HL-60 (cell line): ENCODE measurements at regions not wholly inside any gene's neighbourhood (a gene's known extent, or its start where the extent isn't known, plus 50 kb on each side); places are given as distances from the start of the nearest gene placed in this dataset.

Source experiments
- DNase-seq, 2 experiments: peaks; one replicate each; pipeline ENCODE4 v3.0.0-alpha.2; 2010 to 2020; ENCODE audit warnings: low read depth in 1 of 2, low spot score in 1 of 2
- H3K27ac ChIP-seq: fragments of 250-450 bp; sonication (Bioruptor Pico); replicated peaks from 2 replicates; pipeline ENCODE4 v1.5.1; 2020; ENCODE audit warnings: mild to moderate bottlenecking, moderate library complexity
- H3K27me3 ChIP-seq: fragments of 250-450 bp; sonication (Bioruptor Pico); 2 replicates; pipeline ENCODE4 v1.5.1; 2021; ENCODE audit warnings: mild to moderate bottlenecking, moderate library complexity; ENCODE audit not compliant: insufficient read depth, poor library complexity, severe bottlenecking
- H3K4me3 ChIP-seq: replicated peaks from 2 replicates; pipeline ENCODE4 v1.5.1; 2011; ENCODE audit warnings: mild to moderate bottlenecking, control low read depth, low read length; ENCODE audit not compliant: insufficient read depth
- CTCF ChIP-seq: IDR thresholded peaks from one replicate; pipeline ENCODE4 v1.5.1; 2011; ENCODE audit warnings: low read length, control low read depth, inconsistent platforms; ENCODE audit not compliant: insufficient read depth
- GABPA ChIP-seq: IDR thresholded peaks from 2 replicates; pipeline ENCODE4 v1.6.1; 2012; ENCODE audit warnings: low read depth
- POLR2AphosphoS5 ChIP-seq: IDR thresholded peaks from 2 replicates; pipeline ENCODE4 v1.6.1; 2012; ENCODE audit warnings: low read depth
- REST ChIP-seq: IDR thresholded peaks from 2 replicates; pipeline ENCODE4 v1.6.1; 2012; ENCODE audit warnings: low read depth; ENCODE audit not compliant: insufficient replicate concordance
- SPI1 ChIP-seq: IDR thresholded peaks from 2 replicates; pipeline ENCODE4 v1.6.1; 2012; ENCODE audit warnings: low read depth, mild to moderate bottlenecking, borderline replicate concordance

GRCh38 chr17:34125921-34126320 is 129.2 kb upstream of the CCL2 start:
- no peak for TF ChIP-seq POLR2AphosphoS5
- TF ChIP-seq REST: no peak
- no peak for TF ChIP-seq SPI1
- no peak for TF ChIP-seq GABPA
- TF ChIP-seq CTCF: no peak
- Histone ChIP-seq H3K27ac (no peak overlapping the region), H3K27me3 (peaks cover 4% of the 10 kb centered on the region), H3K4me3 (no peak overlapping the region)
- DNase-seq: no peak

GRCh38 chr17:34126496-34126895 is 128.6 kb upstream of the CCL2 start:
- Histone ChIP-seq H3K27me3 (peaks cover 4% of the 10 kb centered on the region), H3K4me3 (no peak overlapping the region), H3K27ac (no peak overlapping the region)
- TF ChIP-seq CTCF: no peak
- TF ChIP-seq REST: no peak
- TF ChIP-seq POLR2AphosphoS5: no peak
- no peak for TF ChIP-seq SPI1
- TF ChIP-seq GABPA: no peak
- DNase-seq: no peak

GRCh38 chr17:34126965-34127364 is 128.1 kb upstream of the CCL2 start:
- H3K27me3 ChIP-seq: peaks cover 1% of the 10 kb centered on the region
- H3K27ac ChIP-seq: no peak overlapping the region
- no peak for DNase-seq
- TF ChIP-seq REST (no peak), CTCF (no peak), POLR2AphosphoS5 (no peak), GABPA (no peak), SPI1 (no peak)
- H3K4me3 ChIP-seq: no peak overlapping the region
